ENCODE measurements at regions not wholly inside any gene's neighbourhood (a gene's known extent, or its start where the extent isn't known, plus 50 kb on each side); places are given as distances from the start of the nearest gene placed in this dataset.

DNA sequence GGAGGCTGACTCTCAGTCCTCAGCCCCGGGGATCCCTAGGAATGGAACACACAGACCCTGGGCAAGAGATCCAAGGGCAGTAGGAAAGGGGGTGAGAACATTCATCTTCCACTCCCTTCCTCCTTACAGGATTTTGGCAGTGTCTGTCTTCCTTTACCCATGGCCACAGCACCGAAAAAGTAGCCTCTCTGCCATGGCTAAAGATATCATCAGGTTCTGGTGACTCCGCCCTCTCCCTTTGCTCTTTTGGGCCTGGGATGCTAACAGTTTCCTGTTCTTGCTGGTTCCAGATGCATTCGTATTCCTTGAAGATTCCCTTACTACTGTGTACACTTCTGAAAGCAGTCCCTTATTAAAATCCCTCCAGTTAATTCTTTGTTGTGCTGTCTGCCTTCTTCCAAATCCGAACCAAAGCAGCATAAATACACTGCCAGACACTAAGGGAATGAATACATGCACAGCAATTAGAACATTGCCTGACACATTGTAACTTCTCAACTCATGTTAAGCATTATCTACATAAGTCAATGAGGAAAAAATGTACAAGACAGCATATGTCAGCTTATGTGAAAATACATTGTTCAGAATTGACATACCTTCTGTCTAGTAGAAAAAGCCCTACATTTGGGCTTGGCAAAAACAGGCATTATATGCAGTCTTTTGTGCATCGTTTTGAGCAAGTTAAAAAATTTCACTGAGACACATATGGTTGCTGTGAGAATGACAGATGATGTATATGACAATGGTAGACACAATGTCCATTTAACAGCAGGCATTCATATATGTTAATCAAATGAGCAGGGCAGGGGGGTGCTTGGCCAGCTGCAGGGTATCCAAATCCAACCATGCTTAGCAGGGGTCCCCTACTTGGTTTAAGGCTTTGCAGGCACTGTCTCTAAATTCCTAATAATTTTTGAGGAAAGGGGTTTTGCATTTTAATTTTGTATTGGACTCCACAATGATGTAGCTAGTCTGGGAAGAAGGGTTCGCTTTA, 58.8 kb upstream of the RAI14 start:
- H3K79me2 ChIP-seq (ENCODE audit: insufficient read depth, low read length): no peaks in the 10 kb centered on the region
- no peak overlapping the region for H2AFZ ChIP-seq (ENCODE audit: low read length)
- H3K4me3 ChIP-seq (ENCODE audit: low read depth, low read length, poor library complexity, severe bottlenecking): no peak overlapping the region
- no peaks in the 10 kb centered on the region for H3K9me2 ChIP-seq (ENCODE audit: low read depth, low read length)
- no peaks in the 10 kb centered on the region for H4K20me1 ChIP-seq (ENCODE audit: insufficient read depth, low read length)
- no peaks in the 10 kb centered on the region for H3K9me3 ChIP-seq (ENCODE audit: low read length)
- H3K36me3 ChIP-seq (ENCODE audit: insufficient read depth, low read length): no peaks in the 10 kb centered on the region
- H3F3A ChIP-seq (ENCODE audit: insufficient read depth, low read length): no peaks in the 10 kb centered on the region
- H3K4me2 ChIP-seq (ENCODE audit: low read length): no peak overlapping the region
- no peaks in the 10 kb centered on the region for H3K4me1 ChIP-seq (ENCODE audit: insufficient read depth, low read length, severe bottlenecking)
- H3K27me3 ChIP-seq (ENCODE audit: insufficient read depth, low read length): no peaks in the 10 kb centered on the region
- H3K27ac ChIP-seq (ENCODE audit: low read depth, low read length, poor library complexity, severe bottlenecking): no peak overlapping the region
- no peak for TF ChIP-seq EZH2 (IDR thresholded peaks at IDR 0.05; ENCODE audit: borderline replicate concordance, low read length)
- no peak for TF ChIP-seq CTCF (IDR thresholded peaks at IDR 0.05; ENCODE audit: low read length)
- no peak overlapping the region for H3K9ac ChIP-seq (ENCODE audit: low read length)

DNA sequence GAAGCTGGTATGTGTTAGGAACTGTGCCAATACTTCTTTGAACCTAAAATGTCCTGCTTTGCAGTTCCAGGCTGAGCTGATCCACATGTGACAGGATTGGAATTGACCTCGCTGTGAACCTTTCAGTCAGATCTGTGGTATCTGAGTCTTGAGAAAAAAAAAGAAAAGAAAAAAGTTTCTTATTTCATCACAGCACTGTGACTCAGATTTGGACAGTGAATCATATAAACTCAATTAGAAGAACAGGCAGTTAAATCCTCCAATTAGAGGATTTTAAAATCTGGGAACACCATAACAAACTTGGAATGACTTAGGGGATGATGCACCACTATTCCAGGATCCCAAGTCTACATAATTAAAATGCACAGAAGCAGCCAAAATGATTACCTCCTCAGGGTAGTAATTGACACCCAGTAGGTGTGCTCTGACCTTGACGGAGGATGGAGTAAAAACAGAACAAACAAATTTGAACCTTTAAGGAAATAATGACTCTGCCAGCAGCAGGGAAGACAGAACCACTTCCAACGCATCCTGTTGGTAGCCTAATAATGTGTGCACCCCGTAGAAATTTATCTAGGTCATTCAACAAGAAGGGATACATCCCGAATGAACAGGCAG, 57.8 kb upstream of the RAI14 start:
- H3K9me2 ChIP-seq (ENCODE audit: low read depth, low read length): no peaks in the 10 kb centered on the region
- no peaks in the 10 kb centered on the region for H3K27me3 ChIP-seq (ENCODE audit: insufficient read depth, low read length)
- no peaks in the 10 kb centered on the region for H3K36me3 ChIP-seq (ENCODE audit: insufficient read depth, low read length)
- no peaks in the 10 kb centered on the region for H4K20me1 ChIP-seq (ENCODE audit: insufficient read depth, low read length)
- no peak overlapping the region for H3K4me3 ChIP-seq (ENCODE audit: low read depth, low read length, poor library complexity, severe bottlenecking)
- no peak overlapping the region for H3K9ac ChIP-seq (ENCODE audit: low read length)
- H3F3A ChIP-seq (ENCODE audit: insufficient read depth, low read length): no peaks in the 10 kb centered on the region
- H3K9me3 ChIP-seq (ENCODE audit: low read length): no peaks in the 10 kb centered on the region
- H3K4me1 ChIP-seq (ENCODE audit: insufficient read depth, low read length, severe bottlenecking): no peaks in the 10 kb centered on the region
- TF ChIP-seq EZH2 (IDR thresholded peaks at IDR 0.05; ENCODE audit: borderline replicate concordance, low read length) (no peak), CTCF (IDR thresholded peaks at IDR 0.05; ENCODE audit: low read length) (no peak)
- no peaks in the 10 kb centered on the region for H3K79me2 ChIP-seq (ENCODE audit: insufficient read depth, low read length)
- H3K27ac ChIP-seq (ENCODE audit: low read depth, low read length, poor library complexity, severe bottlenecking): no peak overlapping the region
- no peak overlapping the region for H3K4me2 ChIP-seq (ENCODE audit: low read length)
- H2AFZ ChIP-seq (ENCODE audit: low read length): no peak overlapping the region

DNA sequence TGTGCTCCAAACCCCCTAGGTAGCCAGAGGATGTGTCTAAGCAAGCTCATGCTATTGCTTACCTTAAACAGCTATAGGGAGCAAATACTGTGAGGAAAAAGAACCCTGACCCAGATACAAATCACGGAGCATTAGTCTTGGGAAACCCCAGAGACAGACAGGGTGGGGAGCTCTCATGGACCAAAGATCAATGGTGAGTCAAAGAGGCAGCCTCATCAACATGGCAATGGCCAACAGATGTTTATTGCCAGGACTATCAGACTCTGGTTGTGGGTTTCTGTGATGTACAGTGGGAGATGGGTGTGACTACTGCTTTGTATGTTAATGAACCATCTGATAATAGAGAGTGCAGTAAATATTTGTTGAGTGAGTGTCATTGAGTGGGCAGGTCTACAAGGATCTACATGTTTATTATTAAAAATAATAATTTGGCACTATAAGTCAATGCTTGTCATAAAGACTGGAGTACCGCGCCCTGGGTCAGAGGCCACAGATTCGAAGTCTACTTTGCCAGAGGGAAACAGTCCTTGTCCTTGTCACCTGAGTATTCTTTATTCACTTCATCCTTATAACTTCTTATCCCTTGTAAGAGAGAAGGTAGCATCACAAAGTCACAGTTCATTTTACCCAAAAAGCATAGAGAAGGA, 56.5 kb upstream of the RAI14 start:
- Histone ChIP-seq H2AFZ (ENCODE audit: low read length) (no peak overlapping the region), H3K9ac (ENCODE audit: low read length) (no peak overlapping the region), H3F3A (ENCODE audit: insufficient read depth, low read length) (no peaks in the 10 kb centered on the region), H3K79me2 (ENCODE audit: insufficient read depth, low read length) (no peaks in the 10 kb centered on the region), H3K4me1 (ENCODE audit: insufficient read depth, low read length, severe bottlenecking) (no peaks in the 10 kb centered on the region), H3K9me3 (ENCODE audit: low read length) (no peaks in the 10 kb centered on the region), H4K20me1 (ENCODE audit: insufficient read depth, low read length) (no peaks in the 10 kb centered on the region), H3K4me3 (ENCODE audit: low read depth, low read length, poor library complexity, severe bottlenecking) (no peak overlapping the region), H3K9me2 (ENCODE audit: low read depth, low read length) (no peaks in the 10 kb centered on the region), H3K27me3 (ENCODE audit: insufficient read depth, low read length) (no peaks in the 10 kb centered on the region), H3K4me2 (ENCODE audit: low read length) (no peak overlapping the region), H3K36me3 (ENCODE audit: insufficient read depth, low read length) (no peaks in the 10 kb centered on the region), H3K27ac (ENCODE audit: low read depth, low read length, poor library complexity, severe bottlenecking) (no peak overlapping the region)
- TF ChIP-seq EZH2 (IDR thresholded peaks at IDR 0.05; ENCODE audit: borderline replicate concordance, low read length) (no peak), CTCF (IDR thresholded peaks at IDR 0.05; ENCODE audit: low read length) (no peak)

Data from OCI-LY1 (cell line).